Esophagus squamous epithelium (tissue), 4 donors: ENCODE measurements at regions not wholly inside any gene's neighbourhood (a gene's known extent, or its start where the extent isn't known, plus 50 kb on each side); places are given as distances from the start of the nearest gene placed in this dataset.

Experiments used
- CTCF ChIP-seq, 6 experiments: fragments of 450-650 bp in 4 of 6; fragments of 200-600 bp in 2 of 6; sonication (generic) in 2 of 6; IDR thresholded peaks; one replicate each; pipeline ENCODE4 v1.5.1; 2016 to 2019; ENCODE audit warnings: antibody characterized with exemption in 6 of 6, mild to moderate bottlenecking in 4 of 6, moderate library complexity in 4 of 6
- POLR2A ChIP-seq, 4 donors: fragments of 450-650 bp; IDR thresholded peaks; one replicate each; pipeline ENCODE4 v1.6.1; 2017; ENCODE audit warnings: antibody characterized with exemption in 4 of 4, mild to moderate bottlenecking in 4 of 4, moderate library complexity in 3 of 4

- TF ChIP-seq CTCF (IDR thresholded peaks at IDR 0.05) = no peak
- no peak for TF ChIP-seq POLR2A (IDR thresholded peaks at IDR 0.05)
These were observed 68.0 kb upstream of the NKD1 start for GRCh38 chr16:50480206-50480605.
